ENCODE measurements at regions not wholly inside any gene's neighbourhood (a gene's known extent, or its start where the extent isn't known, plus 50 kb on each side); places are given as distances from the start of the nearest gene placed in this dataset.

DNA sequence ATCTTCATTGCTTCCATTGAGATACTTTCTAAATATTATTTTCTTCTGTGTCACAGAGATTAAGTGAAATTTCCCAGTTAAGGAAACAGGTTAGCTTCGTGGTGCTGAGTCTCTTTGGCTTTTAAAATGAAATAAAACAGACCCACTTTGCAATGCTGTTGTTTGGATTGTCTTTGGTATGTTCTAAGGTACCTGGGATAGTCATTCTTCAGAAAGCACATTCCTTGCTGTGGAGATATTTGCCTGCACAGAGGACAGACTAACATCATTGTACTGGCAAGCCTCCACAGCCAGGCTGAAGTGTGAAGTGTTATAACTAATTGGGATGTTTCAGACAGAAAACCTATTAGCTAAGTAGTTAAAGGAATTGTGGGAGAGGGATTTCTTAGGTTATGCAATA, 148.8 kb upstream of the EPHA7 start:
- Histone ChIP-seq H3K18ac (ENCODE audit: low read length) (no peak overlapping the region), H4K8ac (ENCODE audit: low read depth, low read length) (no peak overlapping the region), H3K27ac (ENCODE audit: low read depth, low read length) (no peak overlapping the region), H3K4me3 (ENCODE audit: low read length) (no peak overlapping the region), H3K27me3 (ENCODE audit: insufficient read depth, low read length, poor library complexity) (no peaks in the 10 kb centered on the region), H3K4ac (ENCODE audit: low read depth, low read length) (no peak overlapping the region), H2BK120ac (ENCODE audit: low read depth, low read length) (no peak overlapping the region), H3K79me2 (ENCODE audit: control insufficient read depth, insufficient read depth, low read length) (no peaks in the 10 kb centered on the region), H4K5ac (ENCODE audit: low read length) (no peak overlapping the region), H3K79me1 (ENCODE audit: low read length) (no peaks in the 10 kb centered on the region), H3K56ac (ENCODE audit: low read length) (no peak overlapping the region), H2BK15ac (replicated peaks; ENCODE audit: low read depth) (no peak overlapping the region), H2BK5ac (ENCODE audit: low read length) (no peak overlapping the region), H3K4me1 (ENCODE audit: control insufficient read depth, low read depth, low read length) (no peaks in the 10 kb centered on the region), H3K4me2 (ENCODE audit: low read length) (no peak overlapping the region), H3K36me3 (ENCODE audit: control insufficient read depth, insufficient read depth, low read length) (no peaks in the 10 kb centered on the region), H2AK5ac (ENCODE audit: low read length) (no peak overlapping the region), H3K23ac (ENCODE audit: low read length) (no peak overlapping the region), H3K9ac (ENCODE audit: low read length) (no peak overlapping the region)
- no peak for DNase-seq
- WGBS (ENCODE audit: extremely low coverage, insufficient coverage, low lambda C conversion rate) = no CpG with 5 or more reads among the region's 1 CpG

DNA sequence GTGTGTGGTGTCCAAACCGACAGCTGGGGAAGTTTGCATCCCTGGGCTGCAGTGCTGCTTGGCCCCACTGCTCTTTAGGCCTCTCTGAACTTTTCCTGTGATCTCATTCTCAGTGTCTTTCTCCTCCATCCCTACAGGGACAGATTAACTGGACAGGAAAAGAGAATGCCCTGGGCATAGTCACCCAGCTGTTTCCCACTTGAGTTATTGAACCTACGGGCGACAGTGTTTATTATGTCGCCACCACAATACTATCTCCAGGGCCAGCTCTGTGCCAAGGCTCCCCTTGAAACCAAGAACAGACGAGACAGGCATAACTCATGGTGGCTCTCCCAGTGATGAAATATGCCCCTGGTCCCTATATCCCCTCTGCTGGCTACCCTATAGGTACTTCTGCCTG, 147.8 kb upstream of the EPHA7 start:
- Histone ChIP-seq H2BK15ac (replicated peaks; ENCODE audit: low read depth) (no peak overlapping the region), H2BK120ac (ENCODE audit: low read depth, low read length) (no peak overlapping the region), H3K79me1 (ENCODE audit: low read length) (no peaks in the 10 kb centered on the region), H3K23ac (ENCODE audit: low read length) (no peak overlapping the region), H2AK5ac (ENCODE audit: low read length) (no peak overlapping the region), H3K79me2 (ENCODE audit: control insufficient read depth, insufficient read depth, low read length) (no peaks in the 10 kb centered on the region), H3K27ac (ENCODE audit: low read depth, low read length) (no peak overlapping the region), H4K8ac (ENCODE audit: low read depth, low read length) (no peak overlapping the region), H3K4me2 (ENCODE audit: low read length) (no peak overlapping the region), H3K27me3 (ENCODE audit: insufficient read depth, low read length, poor library complexity) (no peaks in the 10 kb centered on the region), H3K36me3 (ENCODE audit: control insufficient read depth, insufficient read depth, low read length) (no peaks in the 10 kb centered on the region), H3K4me3 (ENCODE audit: low read length) (no peak overlapping the region), H3K18ac (ENCODE audit: low read length) (no peak overlapping the region), H4K5ac (ENCODE audit: low read length) (no peak overlapping the region), H3K4ac (ENCODE audit: low read depth, low read length) (no peak overlapping the region), H2BK5ac (ENCODE audit: low read length) (no peak overlapping the region), H3K9ac (ENCODE audit: low read length) (no peak overlapping the region), H3K56ac (ENCODE audit: low read length) (no peak overlapping the region), H3K4me1 (ENCODE audit: control insufficient read depth, low read depth, low read length) (no peaks in the 10 kb centered on the region)
- no CpG with 5 or more reads among the region's 5 CpGs for WGBS (ENCODE audit: extremely low coverage, insufficient coverage, low lambda C conversion rate)
- no peak for DNase-seq

DNA sequence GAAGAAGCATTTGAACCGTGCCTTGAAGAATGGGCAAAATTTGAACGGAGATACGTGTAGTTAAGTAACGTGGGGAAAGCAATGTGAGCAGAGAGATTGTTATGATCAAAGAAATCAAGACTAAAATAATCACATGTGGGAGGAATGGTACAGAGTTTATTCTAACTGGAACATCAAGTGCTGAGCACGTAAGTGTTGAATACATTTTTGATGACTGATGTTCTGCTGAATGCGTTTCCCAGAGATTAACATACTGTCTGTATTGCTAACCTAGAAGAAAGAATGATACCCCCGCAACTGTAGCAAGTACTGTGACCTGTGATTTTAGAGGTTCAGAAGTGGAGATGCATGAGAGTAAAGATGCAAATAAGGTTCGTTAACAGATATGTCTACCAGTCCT, 146.9 kb upstream of the EPHA7 start:
- H3K4me3 ChIP-seq (ENCODE audit: low read length) = no peak overlapping the region
- no peak overlapping the region for H2BK15ac ChIP-seq (replicated peaks; ENCODE audit: low read depth)
- no peak for DNase-seq
- no peak overlapping the region for H3K23ac ChIP-seq (ENCODE audit: low read length)
- no peaks in the 10 kb centered on the region for H3K36me3 ChIP-seq (ENCODE audit: control insufficient read depth, insufficient read depth, low read length)
- 100% methylated on average over 3 of the region's 8 CpGs for WGBS (ENCODE audit: extremely low coverage, insufficient coverage, low lambda C conversion rate)
- no peak overlapping the region for H2BK5ac ChIP-seq (ENCODE audit: low read length)
- no peaks in the 10 kb centered on the region for H3K79me1 ChIP-seq (ENCODE audit: low read length)
- no peak overlapping the region for H2BK120ac ChIP-seq (ENCODE audit: low read depth, low read length)
- H3K79me2 ChIP-seq (ENCODE audit: control insufficient read depth, insufficient read depth, low read length) = no peaks in the 10 kb centered on the region
- H3K56ac ChIP-seq (ENCODE audit: low read length) = no peak overlapping the region
- no peak overlapping the region for H4K8ac ChIP-seq (ENCODE audit: low read depth, low read length)
- no peak overlapping the region for H4K5ac ChIP-seq (ENCODE audit: low read length)
- no peak overlapping the region for H3K18ac ChIP-seq (ENCODE audit: low read length)
- H2AK5ac ChIP-seq (ENCODE audit: low read length) = no peak overlapping the region
- H3K4ac ChIP-seq (ENCODE audit: low read depth, low read length) = no peak overlapping the region
- no peak overlapping the region for H3K4me2 ChIP-seq (ENCODE audit: low read length)
- no peaks in the 10 kb centered on the region for H3K4me1 ChIP-seq (ENCODE audit: control insufficient read depth, low read depth, low read length)
- no peak overlapping the region for H3K9ac ChIP-seq (ENCODE audit: low read length)
- no peaks in the 10 kb centered on the region for H3K27me3 ChIP-seq (ENCODE audit: insufficient read depth, low read length, poor library complexity)
- H3K27ac ChIP-seq (ENCODE audit: low read depth, low read length) = no peak overlapping the region

DNA sequence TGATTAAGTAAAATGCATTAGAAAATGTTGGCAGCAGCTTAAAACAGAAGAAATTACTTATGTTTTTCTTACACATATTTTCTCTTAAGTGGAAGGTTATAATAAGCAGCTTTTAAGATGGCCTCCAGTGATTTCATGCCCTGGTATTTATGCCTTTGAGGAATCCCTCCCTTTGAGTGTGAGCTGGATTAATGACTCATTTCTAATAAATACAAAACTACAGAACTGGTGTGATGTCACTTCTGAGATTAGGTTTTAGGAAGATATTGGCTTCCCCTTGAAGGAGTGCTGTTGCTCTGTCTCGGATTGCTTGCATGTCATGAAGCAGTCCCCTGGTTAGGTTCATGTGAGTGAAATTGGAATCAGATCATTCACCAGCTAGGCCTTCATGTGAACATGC, 143.2 kb upstream of the EPHA7 start:
- no peak overlapping the region for H3K4me2 ChIP-seq (ENCODE audit: low read length)
- no peak overlapping the region for H4K8ac ChIP-seq (ENCODE audit: low read depth, low read length)
- H3K27ac ChIP-seq (ENCODE audit: low read depth, low read length) = no peak overlapping the region
- no peak overlapping the region for H3K4me3 ChIP-seq (ENCODE audit: low read length)
- H3K18ac ChIP-seq (ENCODE audit: low read length) = no peak overlapping the region
- H2BK15ac ChIP-seq (replicated peaks; ENCODE audit: low read depth) = no peak overlapping the region
- H3K56ac ChIP-seq (ENCODE audit: low read length) = no peak overlapping the region
- H2AK5ac ChIP-seq (ENCODE audit: low read length) = no peak overlapping the region
- H3K79me1 ChIP-seq (ENCODE audit: low read length) = no peaks in the 10 kb centered on the region
- H3K36me3 ChIP-seq (ENCODE audit: control insufficient read depth, insufficient read depth, low read length) = no peaks in the 10 kb centered on the region
- no peak overlapping the region for H4K5ac ChIP-seq (ENCODE audit: low read length)
- no peaks in the 10 kb centered on the region for H3K79me2 ChIP-seq (ENCODE audit: control insufficient read depth, insufficient read depth, low read length)
- no peak overlapping the region for H3K23ac ChIP-seq (ENCODE audit: low read length)
- no peaks in the 10 kb centered on the region for H3K27me3 ChIP-seq (ENCODE audit: insufficient read depth, low read length, poor library complexity)
- no peak overlapping the region for H2BK120ac ChIP-seq (ENCODE audit: low read depth, low read length)
- WGBS (ENCODE audit: extremely low coverage, insufficient coverage, low lambda C conversion rate) = no CpG with 5 or more reads among the region's 1 CpG
- no peaks in the 10 kb centered on the region for H3K4me1 ChIP-seq (ENCODE audit: control insufficient read depth, low read depth, low read length)
- H3K9ac ChIP-seq (ENCODE audit: low read length) = no peak overlapping the region
- no peak for DNase-seq
- H3K4ac ChIP-seq (ENCODE audit: low read depth, low read length) = no peak overlapping the region
- H2BK5ac ChIP-seq (ENCODE audit: low read length) = no peak overlapping the region

DNA sequence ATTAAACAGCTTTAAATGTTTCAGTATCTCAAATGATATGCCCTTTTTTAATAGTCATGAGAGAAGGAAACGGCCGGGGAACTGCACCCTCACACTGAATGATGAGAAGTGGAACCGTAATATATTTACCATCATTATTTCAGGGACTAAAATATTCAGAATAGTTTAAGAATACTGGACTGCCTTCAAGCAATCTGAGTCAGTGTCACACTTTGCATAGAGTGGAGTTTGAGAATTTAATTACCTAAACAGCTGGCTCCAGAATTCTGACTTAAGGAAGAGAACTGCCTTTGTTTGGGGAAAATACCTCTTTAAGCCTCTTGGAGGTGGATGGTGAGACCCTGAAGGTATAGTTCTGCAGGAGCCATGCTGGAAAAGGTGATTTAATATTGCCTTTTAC, 135.9 kb upstream of the EPHA7 start:
- H3K9ac ChIP-seq (ENCODE audit: low read length) = no peak overlapping the region
- H2BK120ac ChIP-seq (ENCODE audit: low read depth, low read length) = no peak overlapping the region
- H3K23ac ChIP-seq (ENCODE audit: low read length) = no peak overlapping the region
- WGBS (ENCODE audit: extremely low coverage, insufficient coverage, low lambda C conversion rate) = no CpG with 5 or more reads among the region's 3 CpGs
- DNase-seq = no peak
- no peak overlapping the region for H3K4me3 ChIP-seq (ENCODE audit: low read length)
- no peaks in the 10 kb centered on the region for H3K36me3 ChIP-seq (ENCODE audit: control insufficient read depth, insufficient read depth, low read length)
- H2AK5ac ChIP-seq (ENCODE audit: low read length) = no peak overlapping the region
- H3K79me2 ChIP-seq (ENCODE audit: control insufficient read depth, insufficient read depth, low read length) = no peaks in the 10 kb centered on the region
- no peaks in the 10 kb centered on the region for H3K4me1 ChIP-seq (ENCODE audit: control insufficient read depth, low read depth, low read length)
- no peak overlapping the region for H2BK15ac ChIP-seq (replicated peaks; ENCODE audit: low read depth)
- no peak overlapping the region for H3K4ac ChIP-seq (ENCODE audit: low read depth, low read length)
- H3K27me3 ChIP-seq (ENCODE audit: insufficient read depth, low read length, poor library complexity) = no peaks in the 10 kb centered on the region
- H2BK5ac ChIP-seq (ENCODE audit: low read length) = no peak overlapping the region
- no peak overlapping the region for H3K4me2 ChIP-seq (ENCODE audit: low read length)
- H4K8ac ChIP-seq (ENCODE audit: low read depth, low read length) = no peak overlapping the region
- H3K79me1 ChIP-seq (ENCODE audit: low read length) = no peaks in the 10 kb centered on the region
- H3K18ac ChIP-seq (ENCODE audit: low read length) = no peak overlapping the region
- H3K27ac ChIP-seq (ENCODE audit: low read depth, low read length) = no peak overlapping the region
- H4K5ac ChIP-seq (ENCODE audit: low read length) = no peak overlapping the region
- no peak overlapping the region for H3K56ac ChIP-seq (ENCODE audit: low read length)

DNA sequence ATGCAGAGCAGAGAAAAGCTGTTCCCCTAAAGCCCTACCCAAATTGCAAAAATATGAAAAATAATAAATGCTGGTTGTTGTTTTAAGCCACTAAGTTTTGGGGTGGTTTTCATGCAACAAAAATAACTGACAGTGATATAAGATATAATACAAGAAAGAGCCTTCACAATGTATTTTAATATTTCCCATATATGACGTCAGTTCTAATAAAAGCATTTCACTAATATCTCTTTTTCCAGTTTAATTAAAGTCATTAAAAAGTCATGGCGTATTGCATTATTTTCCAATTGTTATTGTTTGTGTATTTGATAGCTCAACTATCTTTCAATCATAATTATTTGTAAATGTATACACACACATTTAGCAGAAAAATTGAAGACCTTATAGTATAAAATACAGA, 134.7 kb upstream of the EPHA7 start:
- no peak overlapping the region for H3K4ac ChIP-seq (ENCODE audit: low read depth, low read length)
- no peak overlapping the region for H3K23ac ChIP-seq (ENCODE audit: low read length)
- H3K4me3 ChIP-seq (ENCODE audit: low read length) = no peak overlapping the region
- no peak overlapping the region for H4K8ac ChIP-seq (ENCODE audit: low read depth, low read length)
- no peak overlapping the region for H2AK5ac ChIP-seq (ENCODE audit: low read length)
- H3K56ac ChIP-seq (ENCODE audit: low read length) = no peak overlapping the region
- no peak overlapping the region for H2BK5ac ChIP-seq (ENCODE audit: low read length)
- no peaks in the 10 kb centered on the region for H3K27me3 ChIP-seq (ENCODE audit: insufficient read depth, low read length, poor library complexity)
- no peaks in the 10 kb centered on the region for H3K79me1 ChIP-seq (ENCODE audit: low read length)
- no peak overlapping the region for H3K27ac ChIP-seq (ENCODE audit: low read depth, low read length)
- H3K4me2 ChIP-seq (ENCODE audit: low read length) = no peak overlapping the region
- no peak overlapping the region for H3K9ac ChIP-seq (ENCODE audit: low read length)
- no peak for DNase-seq
- no peak overlapping the region for H3K18ac ChIP-seq (ENCODE audit: low read length)
- no peak overlapping the region for H2BK120ac ChIP-seq (ENCODE audit: low read depth, low read length)
- no peaks in the 10 kb centered on the region for H3K36me3 ChIP-seq (ENCODE audit: control insufficient read depth, insufficient read depth, low read length)
- no peak overlapping the region for H4K5ac ChIP-seq (ENCODE audit: low read length)
- H2BK15ac ChIP-seq (replicated peaks; ENCODE audit: low read depth) = no peak overlapping the region
- WGBS (ENCODE audit: extremely low coverage, insufficient coverage, low lambda C conversion rate) = no CpG with 5 or more reads among the region's 2 CpGs
- H3K4me1 ChIP-seq (ENCODE audit: control insufficient read depth, low read depth, low read length) = no peaks in the 10 kb centered on the region
- no peaks in the 10 kb centered on the region for H3K79me2 ChIP-seq (ENCODE audit: control insufficient read depth, insufficient read depth, low read length)
